Peyer's patch (tissue), 4 donors: ENCODE measurements at regions not wholly inside any gene's neighbourhood (a gene's known extent, or its start where the extent isn't known, plus 50 kb on each side); places are given as distances from the start of the nearest gene placed in this dataset.

Experiments used
- CTCF ChIP-seq, 6 experiments: fragments of 450-650 bp in 4 of 6; fragments of 200-600 bp in 2 of 6; sonication (generic) in 1 of 6; IDR thresholded peaks; one replicate each; pipeline ENCODE4 v1.5.1; 2017 to 2019; ENCODE audit warnings: antibody characterized with exemption in 6 of 6, mild to moderate bottlenecking in 3 of 6, moderate library complexity in 1 of 6
- POLR2A ChIP-seq, 2 donors: fragments of 450-650 bp; IDR thresholded peaks; one replicate each; pipeline ENCODE4 v1.5.1; 2017; ENCODE audit warnings: antibody characterized with exemption in 2 of 2, mild to moderate bottlenecking in 2 of 2, moderate library complexity in 2 of 2

- no peak for TF ChIP-seq CTCF (IDR thresholded peaks at IDR 0.05)
- TF ChIP-seq POLR2A (IDR thresholded peaks at IDR 0.05) = no peak
Measured at GRCh38 chr2:883803-884748, 66.6 kb upstream of the SNTG2 start.
